Skeletal muscle tissue (tissue), 3 donors: ENCODE measurements at regions not wholly inside any gene's neighbourhood (a gene's known extent, or its start where the extent isn't known, plus 50 kb on each side); places are given as distances from the start of the nearest gene placed in this dataset.
"Not testable (repeated sequence)": the region's sequence is repeated elsewhere in the genome, so short reads cannot be mapped to it uniquely, and the experiment has no call there.

ENCODE experiments used
- H3K27ac ChIP-seq: one replicate; pipeline ENCODE4 v1.7.0; 2013; ENCODE audit warnings: mild to moderate bottlenecking, low read depth, low read length, inconsistent platforms
- H3K27me3 ChIP-seq, 3 donors: one replicate each; pipeline ENCODE4 v1.7.0; 2013; ENCODE audit warnings: low read length in 3 of 3; ENCODE audit not compliant: control insufficient read depth in 3 of 3, insufficient read depth in 3 of 3
- H3K36me3 ChIP-seq, 3 donors: one replicate each; pipeline ENCODE4 v1.7.0; 2013; ENCODE audit warnings: low read length in 3 of 3; ENCODE audit not compliant: control insufficient read depth in 3 of 3, insufficient read depth in 3 of 3
- H3K4me1 ChIP-seq, 3 donors: one replicate each; pipeline ENCODE4 v1.7.0; 2013; ENCODE audit warnings: low read length in 3 of 3, mild to moderate bottlenecking in 3 of 3; ENCODE audit not compliant: control insufficient read depth in 3 of 3, insufficient read depth in 3 of 3
- H3K4me3 ChIP-seq, 3 donors: one replicate each; pipeline ENCODE4 v1.7.0; 2013; ENCODE audit warnings: low read length in 3 of 3
- H3K9ac ChIP-seq, 3 donors: one replicate each; pipeline ENCODE4 v1.7.0; 2013; ENCODE audit warnings: low read length in 3 of 3, mild to moderate bottlenecking in 3 of 3, moderate library complexity in 2 of 3, low read depth in 1 of 3
- H3K9me3 ChIP-seq, 3 donors: one replicate each; pipeline ENCODE4 v1.7.0; 2013; ENCODE audit warnings: low read length in 3 of 3; ENCODE audit not compliant: control insufficient read depth in 3 of 3
- donor health status: Osteomylitis.

GRCh38 chr22:48824712-48825651, 1002.7 kb downstream of the BRD1 start:
- Histone ChIP-seq H3K27me3 (peaks cover 4 to 40% (median 15%) of the 10 kb centered on the region in 3 donors), H3K9me3 (no peaks in the 10 kb centered on the region), H3K27ac (no peak overlapping the region), H3K4me1 (no peaks in the 10 kb centered on the region), H3K36me3 (no peaks in the 10 kb centered on the region), H3K4me3 (no peak overlapping the region), H3K9ac (no peak overlapping the region)

GRCh38 chr22:48823941-48824340, 1003.7 kb downstream of the BRD1 start:
- Histone ChIP-seq H3K9ac (no peak overlapping the region), H3K9me3 (no peaks in the 10 kb centered on the region), H3K4me3 (no peak overlapping the region), H3K27ac (no peak overlapping the region), H3K27me3 (peaks cover 4 to 40% (median 15%) of the 10 kb centered on the region in 3 donors), H3K36me3 (no peaks in the 10 kb centered on the region), H3K4me1 (no peaks in the 10 kb centered on the region)

- Histone ChIP-seq H3K36me3 (no peaks in the 10 kb centered on the region), H3K4me3 (no peak overlapping the region), H3K9ac (no peak overlapping the region), H3K27ac (no peak overlapping the region), H3K27me3 (peaks cover 4 to 37% (median 15%) of the 10 kb centered on the region in 3 donors), H3K9me3 (no peaks in the 10 kb centered on the region), H3K4me1 (no peaks in the 10 kb centered on the region)
These were observed 1005.1 kb downstream of the BRD1 start for GRCh38 chr22:48822278-48823233.

- no peak overlapping the region for H3K27ac ChIP-seq
- H3K9ac ChIP-seq, result no peak overlapping the region
- H3K27me3 ChIP-seq, result peaks cover 4 to 37% (median 15%) of the 10 kb centered on the region in 3 donors
- H3K4me1 ChIP-seq, result no peaks in the 10 kb centered on the region
- no peaks in the 10 kb centered on the region for H3K36me3 ChIP-seq
- H3K9me3 ChIP-seq, result no peaks in the 10 kb centered on the region
- H3K4me3 ChIP-seq, result no peak overlapping the region
These were observed 1005.9 kb downstream of the BRD1 start for GRCh38 chr22:48821727-48822126.

- H3K4me3 ChIP-seq, result no peak overlapping the region
- H3K9ac ChIP-seq, result no peak overlapping the region
- no peaks in the 10 kb centered on the region for H3K4me1 ChIP-seq
- no peaks in the 10 kb centered on the region for H3K9me3 ChIP-seq
- no peaks in the 10 kb centered on the region for H3K36me3 ChIP-seq
- peaks cover 4 to 33% (median 15%) of the 10 kb centered on the region in 3 donors for H3K27me3 ChIP-seq
- no peak overlapping the region for H3K27ac ChIP-seq
These were observed 1006.4 kb downstream of the BRD1 start for GRCh38 chr22:48821346-48821690.

GRCh38 chr22:48820481-48821345, 1007.0 kb downstream of the BRD1 start:
- no peak overlapping the region for H3K4me3 ChIP-seq
- H3K9me3 ChIP-seq, result no peaks in the 10 kb centered on the region
- H3K4me1 ChIP-seq, result no peaks in the 10 kb centered on the region
- H3K36me3 ChIP-seq, result no peaks in the 10 kb centered on the region
- H3K27ac ChIP-seq, result no peak overlapping the region
- H3K9ac ChIP-seq, result no peak overlapping the region
- H3K27me3 ChIP-seq, result peaks cover 4 to 28% (median 15%) of the 10 kb centered on the region in 3 donors

GRCh38 chr22:48819961-48820360, 1007.7 kb downstream of the BRD1 start:
- no peak overlapping the region for H3K27ac ChIP-seq
- H3K4me3 ChIP-seq, result no peak overlapping the region
- peaks cover 4 to 21% (median 9%) of the 10 kb centered on the region in 3 donors for H3K27me3 ChIP-seq
- H3K36me3 ChIP-seq, result no peaks in the 10 kb centered on the region
- H3K9me3 ChIP-seq, result no peaks in the 10 kb centered on the region
- H3K4me1 ChIP-seq, result no peaks in the 10 kb centered on the region
- no peak overlapping the region for H3K9ac ChIP-seq

- no peaks in the 10 kb centered on the region for H3K36me3 ChIP-seq
- H3K4me3 ChIP-seq, result no peak overlapping the region
- H3K27ac ChIP-seq, result no peak overlapping the region
- no peaks in the 10 kb centered on the region for H3K9me3 ChIP-seq
- no peaks in the 10 kb centered on the region for H3K4me1 ChIP-seq
- H3K9ac ChIP-seq, result no peak overlapping the region
- H3K27me3 ChIP-seq, result peaks cover 4 to 16% (median 6%) of the 10 kb centered on the region in 3 donors
These were observed 1008.4 kb downstream of the BRD1 start for GRCh38 chr22:48819232-48819631.

- not testable (repeated sequence) for H3K9me3 ChIP-seq, H3K27ac ChIP-seq, H3K4me3 ChIP-seq, H3K4me1 ChIP-seq, H3K27me3 ChIP-seq, H3K36me3 ChIP-seq, H3K9ac ChIP-seq
These were observed 1010.2 kb downstream of the BRD1 start for GRCh38 chr22:48817491-48817890.
